IMR-90 (cell line): ENCODE measurements at regions not wholly inside any gene's neighbourhood (a gene's known extent, or its start where the extent isn't known, plus 50 kb on each side); places are given as distances from the start of the nearest gene placed in this dataset.

Experiments
- ATAC-seq: fragments of 200-7000 bp; cut with Tn5 transposase; 2 replicates; pipeline ENCODE4 v1.9.1; 2020; ENCODE audit warnings: low read depth, mild to moderate bottlenecking, moderate library complexity
- BruUV-seq: library from RNA; stranded (reverse); fragments of 400-500 nt; replicated peaks from 2 replicates; lab custom pipeline; 2021; lab: Mats Ljungman, UMichigan
- CTCF ChIA-PET: fragments of 300-600 bp; formaldehyde crosslinking; extraction: SDS; loops from one replicate; lab custom pipeline; 2021; ENCODE audit warnings: antibody characterized with exemption; lab: Yijun Ruan, JAX
- POLR2A ChIA-PET: fragments of 300-600 bp; sonication (Branson Sonifier 250); formaldehyde crosslinking; loops from one replicate; lab custom pipeline; 2022; ENCODE audit warnings: antibody characterized with exemption; ENCODE audit not compliant: unreplicated experiment; lab: Charles Lee
- DNase-seq: peaks from one replicate; pipeline ENCODE4 v3.0.0; 2013
- H2AFZ ChIP-seq: replicated peaks from 2 replicates; pipeline ENCODE3; 2013; ENCODE audit warnings: low read length, mild to moderate bottlenecking; ENCODE audit not compliant: poor library complexity
- H2AK5ac ChIP-seq: 2 replicates; pipeline ENCODE4 v1.6.1; 2013; ENCODE audit warnings: low read depth, low read length, inconsistent platforms
- H2AK9ac ChIP-seq: replicated peaks from 2 replicates; pipeline ENCODE3; 2013; ENCODE audit warnings: mild to moderate bottlenecking, low read depth, low read length, moderate library complexity; ENCODE audit not compliant: poor library complexity
- H2BK120ac ChIP-seq: 2 replicates; pipeline ENCODE4 v1.6.1; 2013; ENCODE audit warnings: low read depth, low read length, inconsistent platforms
- H2BK15ac ChIP-seq: 3 replicates; pipeline ENCODE4 v1.6.1; 2013; ENCODE audit warnings: low read depth, low read length, inconsistent platforms
- H2BK20ac ChIP-seq: 2 replicates; pipeline ENCODE4 v1.6.1; 2013; ENCODE audit warnings: low read depth, mild to moderate bottlenecking, inconsistent platforms, low read length, moderate library complexity
- H2BK5ac ChIP-seq: 2 replicates; pipeline ENCODE4 v1.6.1; 2013; ENCODE audit warnings: mild to moderate bottlenecking, low read depth, low read length, inconsistent platforms; ENCODE audit not compliant: poor library complexity, severe bottlenecking
- H3K14ac ChIP-seq: replicated peaks from 2 replicates; pipeline ENCODE4 v1.6.1; 2013; ENCODE audit warnings: low read depth, low read length, inconsistent platforms
- H3K18ac ChIP-seq: 2 replicates; pipeline ENCODE4 v1.6.1; 2013; ENCODE audit warnings: low read depth, low read length, control low read depth
- H3K23ac ChIP-seq: 2 replicates; pipeline ENCODE4 v1.6.1; 2013; ENCODE audit warnings: low read depth, low read length, inconsistent platforms
- H3K27ac ChIP-seq: 2 replicates; pipeline ENCODE4 v1.5.1; 2013; ENCODE audit warnings: mild to moderate bottlenecking, control low read depth, low read length; ENCODE audit not compliant: insufficient read depth
- H3K27me3 ChIP-seq: 2 replicates; pipeline ENCODE4 v1.6.1; 2013; ENCODE audit warnings: low read length; ENCODE audit not compliant: control insufficient read depth, insufficient read depth
- H3K36me3 ChIP-seq: 2 replicates; pipeline ENCODE4 v1.6.1; 2013; ENCODE audit warnings: low read length, mixed read lengths; ENCODE audit not compliant: control insufficient read depth, insufficient read depth
- H3K4ac ChIP-seq: 2 replicates; pipeline ENCODE4 v1.6.1; 2013; ENCODE audit warnings: low read depth, low read length, inconsistent platforms
- H3K4me1 ChIP-seq: 2 replicates; pipeline ENCODE4 v1.6.1; 2013; ENCODE audit warnings: low read length, mixed read lengths; ENCODE audit not compliant: control insufficient read depth, insufficient read depth
- H3K4me2 ChIP-seq: 2 replicates; pipeline ENCODE4 v1.6.1; 2013; ENCODE audit warnings: low read depth, mild to moderate bottlenecking, control low read depth, low read length, moderate library complexity
- H3K4me3 ChIP-seq: 2 replicates; pipeline ENCODE4 v1.5.1; 2013; ENCODE audit warnings: low read depth, mild to moderate bottlenecking, control low read depth, low read length, moderate library complexity; ENCODE audit not compliant: insufficient read depth
- H3K56ac ChIP-seq: 2 replicates; pipeline ENCODE4 v1.6.1; 2013; ENCODE audit warnings: low read length, inconsistent platforms; ENCODE audit not compliant: insufficient read depth; ENCODE audit errors: extremely low read depth
- H3K79me1 ChIP-seq, 2 experiments: 2 replicates each; pipeline ENCODE4 v1.6.1; 2013; ENCODE audit warnings: low read length in 2 of 2, inconsistent platforms in 1 of 2, low read depth in 1 of 2
- H3K9ac ChIP-seq: 2 replicates; pipeline ENCODE4 v1.6.1; 2013; ENCODE audit warnings: low read depth, low read length, control low read depth
- H3K9me1 ChIP-seq: 2 replicates; pipeline ENCODE4 v1.6.1; 2013; ENCODE audit warnings: low read length, inconsistent platforms; ENCODE audit not compliant: insufficient read depth
- H3K9me3 ChIP-seq: 2 replicates; pipeline ENCODE4 v1.6.1; 2013; ENCODE audit warnings: low read length; ENCODE audit not compliant: control insufficient read depth, insufficient read depth
- H4K20me1 ChIP-seq: 2 replicates; pipeline ENCODE4 v1.6.1; 2013; ENCODE audit warnings: low read length, inconsistent platforms; ENCODE audit not compliant: insufficient read depth
- H4K5ac ChIP-seq: 2 replicates; pipeline ENCODE4 v1.6.1; 2013; ENCODE audit warnings: mild to moderate bottlenecking, low read depth, low read length, control low read depth
- H4K8ac ChIP-seq, 2 experiments: 2 replicates each; pipeline ENCODE4 v1.6.1; 2013; ENCODE audit warnings: low read depth in 2 of 2, low read length in 2 of 2, control low read depth in 1 of 2, inconsistent platforms in 1 of 2
- H4K91ac ChIP-seq: 2 replicates; pipeline ENCODE4 v1.6.1; 2013; ENCODE audit warnings: low read depth, low read length, inconsistent platforms; ENCODE audit not compliant: insufficient read depth
- BHLHE40 ChIP-seq: fragments of 150-350 bp; IDR thresholded peaks from 2 replicates; pipeline ENCODE4 v1.6.1; 2016; ENCODE audit warnings: mild to moderate bottlenecking, low read depth, low read length
- CEBPB ChIP-seq: IDR thresholded peaks from 2 replicates; pipeline ENCODE4 v1.6.1; 2012; ENCODE audit warnings: low read depth, low read length, improper control_type of control experiment
- CHD1 ChIP-seq: IDR thresholded peaks from 2 replicates; pipeline ENCODE4 v1.6.1; 2012; ENCODE audit warnings: low read depth, low read length, improper control_type of control experiment
- FOS ChIP-seq: fragments of 150-350 bp; IDR thresholded peaks from 2 replicates; pipeline ENCODE4 v1.6.1; 2016; ENCODE audit warnings: low read depth, low read length
- MAFK ChIP-seq: IDR thresholded peaks from 2 replicates; pipeline ENCODE4 v1.6.1; 2012; ENCODE audit warnings: low read depth, low read length, improper control_type of control experiment
- MAZ ChIP-seq: IDR thresholded peaks from 2 replicates; pipeline ENCODE4 v1.6.1; 2012; ENCODE audit warnings: low read depth, mild to moderate bottlenecking, low read length, improper control_type of control experiment, moderate library complexity, borderline replicate concordance
- MXI1 ChIP-seq: IDR thresholded peaks from 2 replicates; pipeline ENCODE4 v1.6.1; 2012; ENCODE audit warnings: low read depth, mild to moderate bottlenecking, low read length, moderate library complexity, borderline replicate concordance
- NFE2L2 ChIP-seq: fragments of 150-350 bp; IDR thresholded peaks from 2 replicates; pipeline ENCODE4 v1.6.1; 2016; ENCODE audit warnings: low read depth, mild to moderate bottlenecking, low read length
- POLR2A ChIP-seq: IDR thresholded peaks from 2 replicates; pipeline ENCODE4 v1.6.1; 2012; ENCODE audit warnings: mild to moderate bottlenecking, low read depth, low read length
- RAD21 ChIP-seq: IDR thresholded peaks from 2 replicates; pipeline ENCODE4 v1.6.1; 2012; ENCODE audit warnings: low read length, improper control_type of control experiment
- RCOR1 ChIP-seq: IDR thresholded peaks from 2 replicates; pipeline ENCODE4 v1.6.1; 2012; ENCODE audit warnings: mild to moderate bottlenecking, low read length, improper control_type of control experiment; ENCODE audit not compliant: insufficient replicate concordance
- RFX5 ChIP-seq: IDR thresholded peaks from 2 replicates; pipeline ENCODE4 v1.8.0; 2012; ENCODE audit warnings: low read depth, mild to moderate bottlenecking, low read length, moderate library complexity
- SMC3 ChIP-seq: fragments of 150-350 bp; IDR thresholded peaks from 2 replicates; pipeline ENCODE4 v1.6.1; 2016; ENCODE audit warnings: low read depth, mild to moderate bottlenecking, antibody characterized with exemption, low read length, moderate library complexity
- WGBS, 2 experiments: methylation state at CpG; one replicate each; pipeline versions ENCODE4 v1.1.5 to v1.1.7; 2013; ENCODE audit warnings: missing lambda C conversion rate in 2 of 2; ENCODE audit not compliant: insufficient read length in 1 of 2; ENCODE audit errors: extremely low coverage in 2 of 2; 5-methylcytosine and 5-hydroxymethylcytosine counted together
- dilution Hi-C: fragments of 300-500 bp; cut with HindIII; formaldehyde crosslinking; loops from one replicate; pipeline ENCODE4 v1.14.3; 2018; ENCODE audit warnings: low sequenced_read_pairs; ENCODE audit not compliant: unreplicated experiment
- in situ Hi-C: fragments of 300-500 bp; cut with MboI; formaldehyde crosslinking; loops from 3 replicates; pipeline ENCODE4 v1.14.3; 2019; ENCODE audit warnings: low sequenced_read_pairs, inconsistent platforms, mixed read lengths
- intact Hi-C: fragments of 100-400 bp; cut with micrococcal nuclease; formaldehyde crosslinking; loops from 2 replicates; pipeline ENCODE4 v1.10.0; 2022
- TF ChIP-seq, protein P1 (sequence below): conservative IDR thresholded peaks from 2 replicates; pipeline ENCODE4 v1.5.1; 2012; ENCODE audit warnings: mild to moderate bottlenecking, low read depth, low read length, improper control_type of control experiment
- TF ChIP-seq, protein P2 (sequence below): fragments of 150-350 bp; IDR thresholded peaks from 2 replicates; pipeline ENCODE4 v1.6.1; 2017; ENCODE audit warnings: mild to moderate bottlenecking, antibody characterized with exemption, low read length, low read depth
- TF ChIP-seq, protein P3 (sequence below): fragments of 150-350 bp; IDR thresholded peaks from 2 replicates; pipeline ENCODE4 v1.6.1; 2016; ENCODE audit warnings: low read depth, mild to moderate bottlenecking, low read length, moderate library complexity, borderline replicate concordance

DNA sequence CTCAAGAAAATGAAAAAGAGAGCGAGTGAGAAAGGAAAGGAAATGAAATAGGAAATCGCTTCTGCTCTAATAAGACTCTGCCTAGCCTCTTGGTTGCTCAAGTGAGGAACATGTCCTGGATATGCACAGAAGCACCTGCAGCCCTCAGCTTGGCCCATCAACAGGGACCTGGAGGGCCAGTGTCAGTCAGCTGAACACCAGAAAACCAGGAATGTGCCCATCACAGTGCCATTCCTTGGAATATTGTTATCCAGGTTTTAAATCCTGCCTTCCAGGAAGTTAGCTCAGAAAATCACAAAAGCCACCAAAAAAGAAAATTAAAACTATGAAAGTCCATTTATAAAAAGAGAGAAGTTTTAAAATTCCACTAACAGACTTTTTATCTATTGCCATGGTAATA lies 173.4 kb upstream of the TPM1 start:
- POLR2A ChIA-PET, result no interaction called here
- Histone ChIP-seq H4K20me1 (no peaks in the 10 kb centered on the region), H2AK9ac (no peak overlapping the region), H3K36me3 (no peaks in the 10 kb centered on the region), H4K91ac (no peak overlapping the region), H3K4me3 (no peak overlapping the region), H3K18ac (no peak overlapping the region), H3K14ac (no peak overlapping the region), H2AK5ac (no peak overlapping the region), H2BK15ac (no peak overlapping the region), H3K56ac (no peak overlapping the region), H2BK20ac (no peak overlapping the region), H4K5ac (no peak overlapping the region), H3K9ac (no peak overlapping the region), H3K27ac (no peak overlapping the region), H3K4me2 (no peak overlapping the region), H3K4me1 (peaks cover 6% of the 10 kb centered on the region), H4K8ac (no peak overlapping the region), H2BK120ac (no peak overlapping the region), H3K23ac (no peak overlapping the region), H2BK5ac (no peak overlapping the region), H3K9me1 (peaks cover 6% of the 10 kb centered on the region; the same call in 1 of the 2 replicates), H3K4ac (no peak overlapping the region), H3K9me3 (peaks cover 3% of the 10 kb centered on the region; the same call in 1 of the 2 replicates), H2AFZ (no peak overlapping the region), H3K79me1 (no peaks in the 10 kb centered on the region), H3K27me3 (peaks cover 2% of the 10 kb centered on the region; the same call in 1 of the 2 replicates)
- dilution Hi-C loops (no loop called here), intact Hi-C loops (no loop called here), in situ Hi-C loops (no loop called here)
- ATAC-seq (no peak), DNase-seq (no peak)
- TF ChIP-seq BHLHE40 (no peak), MAFK (no peak), POLR2A (no peak), CHD1 (no peak), FOS (no peak), SMC3 (no peak), RCOR1 (no peak), MAZ (no peak), NFE2L2 (no peak), RAD21 (no peak), CEBPB (no peak), RFX5 (no peak), MXI1 (no peak)
- TF ChIP-seq, protein P1, sequence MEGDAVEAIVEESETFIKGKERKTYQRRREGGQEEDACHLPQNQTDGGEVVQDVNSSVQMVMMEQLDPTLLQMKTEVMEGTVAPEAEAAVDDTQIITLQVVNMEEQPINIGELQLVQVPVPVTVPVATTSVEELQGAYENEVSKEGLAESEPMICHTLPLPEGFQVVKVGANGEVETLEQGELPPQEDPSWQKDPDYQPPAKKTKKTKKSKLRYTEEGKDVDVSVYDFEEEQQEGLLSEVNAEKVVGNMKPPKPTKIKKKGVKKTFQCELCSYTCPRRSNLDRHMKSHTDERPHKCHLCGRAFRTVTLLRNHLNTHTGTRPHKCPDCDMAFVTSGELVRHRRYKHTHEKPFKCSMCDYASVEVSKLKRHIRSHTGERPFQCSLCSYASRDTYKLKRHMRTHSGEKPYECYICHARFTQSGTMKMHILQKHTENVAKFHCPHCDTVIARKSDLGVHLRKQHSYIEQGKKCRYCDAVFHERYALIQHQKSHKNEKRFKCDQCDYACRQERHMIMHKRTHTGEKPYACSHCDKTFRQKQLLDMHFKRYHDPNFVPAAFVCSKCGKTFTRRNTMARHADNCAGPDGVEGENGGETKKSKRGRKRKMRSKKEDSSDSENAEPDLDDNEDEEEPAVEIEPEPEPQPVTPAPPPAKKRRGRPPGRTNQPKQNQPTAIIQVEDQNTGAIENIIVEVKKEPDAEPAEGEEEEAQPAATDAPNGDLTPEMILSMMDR, result no peak
- TF ChIP-seq, protein P2, sequence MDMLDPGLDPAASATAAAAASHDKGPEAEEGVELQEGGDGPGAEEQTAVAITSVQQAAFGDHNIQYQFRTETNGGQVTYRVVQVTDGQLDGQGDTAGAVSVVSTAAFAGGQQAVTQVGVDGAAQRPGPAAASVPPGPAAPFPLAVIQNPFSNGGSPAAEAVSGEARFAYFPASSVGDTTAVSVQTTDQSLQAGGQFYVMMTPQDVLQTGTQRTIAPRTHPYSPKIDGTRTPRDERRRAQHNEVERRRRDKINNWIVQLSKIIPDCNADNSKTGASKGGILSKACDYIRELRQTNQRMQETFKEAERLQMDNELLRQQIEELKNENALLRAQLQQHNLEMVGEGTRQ, result no peak
- TF ChIP-seq, protein P3, sequence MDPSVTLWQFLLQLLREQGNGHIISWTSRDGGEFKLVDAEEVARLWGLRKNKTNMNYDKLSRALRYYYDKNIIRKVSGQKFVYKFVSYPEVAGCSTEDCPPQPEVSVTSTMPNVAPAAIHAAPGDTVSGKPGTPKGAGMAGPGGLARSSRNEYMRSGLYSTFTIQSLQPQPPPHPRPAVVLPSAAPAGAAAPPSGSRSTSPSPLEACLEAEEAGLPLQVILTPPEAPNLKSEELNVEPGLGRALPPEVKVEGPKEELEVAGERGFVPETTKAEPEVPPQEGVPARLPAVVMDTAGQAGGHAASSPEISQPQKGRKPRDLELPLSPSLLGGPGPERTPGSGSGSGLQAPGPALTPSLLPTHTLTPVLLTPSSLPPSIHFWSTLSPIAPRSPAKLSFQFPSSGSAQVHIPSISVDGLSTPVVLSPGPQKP, result no peak
- BruUV-seq, result no TSS peak
- WGBS, 2 experiments, result 100% methylated on average over 1 of the region's 2 CpGs; no CpG with 5 or more reads in 1 of the 2 experiments
- CTCF ChIA-PET, result no interaction called here
